Mesenchymal stem cell (in vitro differentiated cells and primary cell): ENCODE measurements at regions not wholly inside any gene's neighbourhood (a gene's known extent, or its start where the extent isn't known, plus 50 kb on each side); places are given as distances from the start of the nearest gene placed in this dataset.

Experiments used
- DNase-seq: peaks from one replicate; pipeline ENCODE4 v3.0.0-alpha.2; 2013
- H2AFZ ChIP-seq: one replicate; pipeline ENCODE4 v1.6.1; 2013; ENCODE audit warnings: low read depth, mild to moderate bottlenecking, control low read depth, inconsistent platforms, low read length, moderate library complexity
- H2AK5ac ChIP-seq: 2 replicates; pipeline ENCODE4 v1.6.1; 2013; ENCODE audit warnings: low read length, moderate library complexity, mild to moderate bottlenecking, inconsistent platforms; ENCODE audit not compliant: severe bottlenecking
- H2BK120ac ChIP-seq: one replicate; pipeline ENCODE4 v1.6.1; 2013; ENCODE audit warnings: low read depth, mild to moderate bottlenecking, inconsistent platforms, low read length, moderate library complexity
- H2BK12ac ChIP-seq, 2 experiments: one replicate each; pipeline ENCODE4 v1.6.1; 2013; ENCODE audit warnings: inconsistent platforms in 2 of 2, low read length in 2 of 2, mild to moderate bottlenecking in 2 of 2, moderate library complexity in 2 of 2, control low read depth in 1 of 2
- H2BK15ac ChIP-seq: one replicate; pipeline ENCODE4 v1.6.1; 2013; ENCODE audit warnings: mild to moderate bottlenecking, low read depth, inconsistent platforms; ENCODE audit not compliant: poor library complexity, severe bottlenecking
- H2BK5ac ChIP-seq: 2 replicates; pipeline ENCODE4 v1.6.1; 2013; ENCODE audit warnings: low read depth, mild to moderate bottlenecking, low read length, control low read depth, inconsistent platforms; ENCODE audit not compliant: poor library complexity, severe bottlenecking
- H3K14ac ChIP-seq, 2 experiments: one replicate each; pipeline ENCODE4 v1.6.1; 2013; ENCODE audit warnings: inconsistent platforms in 2 of 2, low read length in 2 of 2, control low read depth in 1 of 2, mild to moderate bottlenecking in 1 of 2, moderate library complexity in 1 of 2
- H3K18ac ChIP-seq, 2 experiments: one replicate each; pipeline ENCODE4 v1.6.1; 2013; ENCODE audit warnings: inconsistent platforms in 2 of 2, low read length in 2 of 2, control low read depth in 1 of 2, low read depth in 1 of 2, mild to moderate bottlenecking in 1 of 2
- H3K23ac ChIP-seq, 2 experiments: one replicate each; pipeline ENCODE4 v1.6.1; 2013; ENCODE audit warnings: inconsistent platforms in 2 of 2, low read length in 2 of 2, mild to moderate bottlenecking in 2 of 2, moderate library complexity in 2 of 2, control low read depth in 1 of 2
- H3K27ac ChIP-seq: 2 replicates; pipeline ENCODE4 v1.5.1; 2013; ENCODE audit warnings: mild to moderate bottlenecking, moderate library complexity, low read length, control low read depth, inconsistent platforms; ENCODE audit not compliant: poor library complexity, severe bottlenecking
- H3K27me3 ChIP-seq, 2 experiments: 2 replicates each; pipeline versions ENCODE4 v1.6.1 to v1.7.0; 2013; ENCODE audit warnings: low read length in 2 of 2, mild to moderate bottlenecking in 2 of 2, moderate library complexity in 2 of 2, control low read depth in 1 of 2, inconsistent platforms in 1 of 2; ENCODE audit not compliant: control insufficient read depth in 1 of 2, insufficient read depth in 1 of 2
- H3K36me3 ChIP-seq, 2 experiments: 2 replicates each; pipeline versions ENCODE4 v1.6.1 to v1.7.0; 2013; ENCODE audit warnings: low read length in 2 of 2, control low read depth in 1 of 2, inconsistent platforms in 1 of 2, low read depth in 1 of 2, mild to moderate bottlenecking in 1 of 2; ENCODE audit not compliant: insufficient read depth in 2 of 2, control insufficient read depth in 1 of 2
- H3K4ac ChIP-seq, 2 experiments: one replicate each; pipeline ENCODE4 v1.6.1; 2013; ENCODE audit warnings: inconsistent platforms in 2 of 2, low read length in 2 of 2, mild to moderate bottlenecking in 2 of 2, moderate library complexity in 2 of 2, control low read depth in 1 of 2, low read depth in 1 of 2
- H3K4me1 ChIP-seq: 2 replicates; pipeline ENCODE4 v1.6.1; 2013; ENCODE audit warnings: low read depth, low read length, control low read depth; ENCODE audit not compliant: control insufficient read depth, insufficient read depth
- H3K4me2 ChIP-seq: 2 replicates; pipeline ENCODE4 v1.6.1; 2013; ENCODE audit warnings: low read length, mild to moderate bottlenecking, inconsistent platforms; ENCODE audit not compliant: poor library complexity, severe bottlenecking
- H3K4me3 ChIP-seq, 2 experiments: 2 replicates each; pipeline versions ENCODE4 v1.5.1 to v1.7.0; 2013; ENCODE audit warnings: low read length in 2 of 2, mild to moderate bottlenecking in 2 of 2, control low read depth in 1 of 2, low read depth in 1 of 2; ENCODE audit not compliant: insufficient read depth in 1 of 2
- H3K79me1 ChIP-seq: replicated peaks from 2 replicates; pipeline ENCODE4 v1.6.1; 2013; ENCODE audit warnings: mild to moderate bottlenecking, control low read depth, low read length, inconsistent platforms; ENCODE audit not compliant: poor library complexity, severe bottlenecking
- H3K9ac ChIP-seq: 2 replicates; pipeline ENCODE4 v1.7.0; 2013; ENCODE audit warnings: mild to moderate bottlenecking, low read length, moderate library complexity
- H3K9me3 ChIP-seq: 2 replicates; pipeline ENCODE4 v1.7.0; 2013; ENCODE audit warnings: mild to moderate bottlenecking, low read length; ENCODE audit not compliant: control insufficient read depth
- H4K8ac ChIP-seq: one replicate; pipeline ENCODE4 v1.6.1; 2013; ENCODE audit warnings: inconsistent platforms, mild to moderate bottlenecking, low read length, moderate library complexity
- H4K91ac ChIP-seq: one replicate; pipeline ENCODE4 v1.6.1; 2013; ENCODE audit warnings: mild to moderate bottlenecking, low read length, inconsistent platforms
- WGBS: methylation state at CpG from one replicate; pipeline ENCODE4 v1.1.7; 2013; ENCODE audit warnings: mixed read lengths; 5-methylcytosine and 5-hydroxymethylcytosine counted together

- Histone ChIP-seq H3K36me3 (no peaks in the 10 kb centered on the region), H3K9ac (no peak overlapping the region), H3K27ac (no peak overlapping the region), H2AFZ (no peak overlapping the region), H3K18ac (no peak overlapping the region), H3K14ac (no peak overlapping the region), H3K23ac (no peak overlapping the region), H2BK120ac (no peak overlapping the region), H3K9me3 (no peaks in the 10 kb centered on the region), H3K79me1 (no peaks in the 10 kb centered on the region), H3K27me3 (no peaks in the 10 kb centered on the region), H4K8ac (no peak overlapping the region), H3K4me1 (no peaks in the 10 kb centered on the region), H2BK15ac (no peak overlapping the region), H3K4me2 (no peak overlapping the region), H2BK5ac (no peak overlapping the region), H2BK12ac (no peak overlapping the region), H3K4me3 (no peak overlapping the region), H3K4ac (no peak overlapping the region), H2AK5ac (no peak overlapping the region), H4K91ac (no peak overlapping the region)
- WGBS: 77% methylated on average over 4 of the region's 4 CpGs
- no peak for DNase-seq
These were observed 113.7 kb upstream of the ADAMTS16 start for GRCh38 chr5:5026409-5026785.

DNA sequence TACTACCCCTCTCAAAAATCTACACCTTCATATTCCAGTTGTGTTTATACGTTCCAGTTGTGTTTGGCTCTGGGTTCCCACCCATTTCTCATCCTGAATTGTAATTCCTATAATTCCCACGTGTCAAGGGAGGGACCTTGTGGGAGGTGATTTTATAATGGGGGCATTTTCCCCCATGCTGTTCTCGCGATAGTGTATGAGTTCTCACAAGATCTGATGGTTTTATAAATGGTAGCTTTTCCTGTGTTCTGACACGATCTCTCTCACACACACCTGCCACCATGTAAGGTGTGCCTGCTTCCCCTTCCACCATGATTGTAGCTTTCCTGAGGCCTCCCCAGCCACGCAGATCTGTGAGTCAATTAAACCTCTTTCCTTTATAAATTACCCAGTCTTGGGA is 108.5 kb upstream of the ADAMTS16 start:
- Histone ChIP-seq H2BK5ac (no peak overlapping the region), H3K4ac (no peak overlapping the region), H3K79me1 (no peaks in the 10 kb centered on the region), H3K18ac (no peak overlapping the region), H3K4me2 (no peak overlapping the region), H2AK5ac (no peak overlapping the region), H2AFZ (no peak overlapping the region), H4K91ac (no peak overlapping the region), H3K4me3 (no peak overlapping the region), H2BK12ac (no peak overlapping the region), H3K14ac (no peak overlapping the region), H3K36me3 (no peaks in the 10 kb centered on the region), H3K4me1 (no peaks in the 10 kb centered on the region), H3K9ac (no peak overlapping the region), H3K27ac (no peak overlapping the region), H2BK15ac (no peak overlapping the region), H2BK120ac (no peak overlapping the region), H3K9me3 (peaks cover 4% of the 10 kb centered on the region), H3K27me3 (peaks cover 0 to 8% of the 10 kb centered on the region in 2 experiments), H3K23ac (no peak overlapping the region), H4K8ac (no peak overlapping the region)
- DNase-seq: no peak
- WGBS: 74% methylated on average over 3 of the region's 6 CpGs

GRCh38 chr5:5037674-5038073 is 102.5 kb upstream of the ADAMTS16 start:
- H3K9me3 ChIP-seq: peaks cover 10% of the 10 kb centered on the region
- no peak overlapping the region for H2AK5ac ChIP-seq
- no peak overlapping the region for H3K9ac ChIP-seq
- H2BK12ac ChIP-seq: no peak overlapping the region
- H3K4ac ChIP-seq: no peak overlapping the region
- no peak overlapping the region for H3K4me3 ChIP-seq
- no peak overlapping the region for H3K4me2 ChIP-seq
- no peak overlapping the region for H4K91ac ChIP-seq
- no peak overlapping the region for H4K8ac ChIP-seq
- peaks cover 0 to 17% of the 10 kb centered on the region in 2 experiments for H3K27me3 ChIP-seq
- no peak overlapping the region for H2AFZ ChIP-seq
- no peaks in the 10 kb centered on the region for H3K79me1 ChIP-seq
- H3K27ac ChIP-seq: no peak overlapping the region
- H3K36me3 ChIP-seq: no peaks in the 10 kb centered on the region
- WGBS: no CpG with 5 or more reads among the region's 1 CpG
- DNase-seq: no peak
- H3K14ac ChIP-seq: no peak overlapping the region
- no peak overlapping the region for H3K18ac ChIP-seq
- no peak overlapping the region for H2BK15ac ChIP-seq
- no peak overlapping the region for H3K23ac ChIP-seq
- no peak overlapping the region for H2BK120ac ChIP-seq
- no peak overlapping the region for H2BK5ac ChIP-seq
- no peaks in the 10 kb centered on the region for H3K4me1 ChIP-seq

DNA sequence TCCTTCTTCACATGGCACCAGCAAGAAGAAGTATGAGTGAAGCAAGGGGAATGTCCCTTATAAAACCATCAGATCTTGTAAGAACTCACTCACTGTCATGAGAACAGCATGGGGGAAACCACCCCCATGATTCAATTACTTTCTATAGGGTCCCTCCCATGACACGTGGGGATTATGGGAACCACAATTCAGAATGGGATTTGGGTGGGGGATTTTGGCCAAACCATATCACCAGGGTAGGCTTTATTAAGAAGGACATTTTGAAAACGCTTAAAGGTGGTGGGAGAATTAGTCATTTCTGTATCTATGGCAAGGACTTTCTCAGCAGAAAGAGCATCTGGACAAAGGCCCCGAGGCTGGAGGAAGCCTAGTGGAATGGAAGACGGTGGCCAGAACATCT is 100.2 kb upstream of the ADAMTS16 start:
- H2AK5ac ChIP-seq: no peak overlapping the region
- no peak overlapping the region for H2BK15ac ChIP-seq
- H3K27ac ChIP-seq: no peak overlapping the region
- H3K4ac ChIP-seq: no peak overlapping the region
- H4K8ac ChIP-seq: no peak overlapping the region
- no peak overlapping the region for H4K91ac ChIP-seq
- peaks cover 0 to 13% of the 10 kb centered on the region in 2 experiments for H3K27me3 ChIP-seq
- no peak overlapping the region for H2BK5ac ChIP-seq
- H2AFZ ChIP-seq: no peak overlapping the region
- 65% methylated on average over 4 of the region's 4 CpGs for WGBS
- H3K36me3 ChIP-seq: no peaks in the 10 kb centered on the region
- no peak overlapping the region for H2BK120ac ChIP-seq
- no peak overlapping the region for H3K4me2 ChIP-seq
- H3K9ac ChIP-seq: no peak overlapping the region
- H3K4me1 ChIP-seq: no peaks in the 10 kb centered on the region
- DNase-seq: no peak
- no peak overlapping the region for H3K4me3 ChIP-seq
- H2BK12ac ChIP-seq: no peak overlapping the region
- H3K18ac ChIP-seq: no peak overlapping the region
- H3K9me3 ChIP-seq: peaks cover 10% of the 10 kb centered on the region
- H3K14ac ChIP-seq: no peak overlapping the region
- no peaks in the 10 kb centered on the region for H3K79me1 ChIP-seq
- no peak overlapping the region for H3K23ac ChIP-seq
